GM21515 (cell line): ENCODE measurements at regions not wholly inside any gene's neighbourhood (a gene's known extent, or its start where the extent isn't known, plus 50 kb on each side); places are given as distances from the start of the nearest gene placed in this dataset.
"Not testable (repeated sequence)": the region's sequence is repeated elsewhere in the genome, so short reads cannot be mapped to it uniquely, and the experiment has no call there.

Experiments used
- ATAC-seq: cut with Tn5 transposase; IDR thresholded peaks from one replicate; pipeline ENCODE4 v1.9.1; 2021; ENCODE audit not compliant: unreplicated experiment

GRCh38 chr7:126005064-126005463, 1075.4 kb upstream of the POT1 start:
- no peak for ATAC-seq

- ATAC-seq: no peak
These were observed 1071.7 kb upstream of the POT1 start for GRCh38 chr7:126001349-126001748.

GRCh38 chr7:125984795-125985194, 1055.2 kb upstream of the POT1 start:
- ATAC-seq: no peak

GRCh38 chr7:125971656-125972055, 1042.0 kb upstream of the POT1 start:
- no peak for ATAC-seq

GRCh38 chr7:125966278-125967048, 1036.8 kb upstream of the POT1 start:
- no peak for ATAC-seq

- ATAC-seq: no peak
These were observed 1005.3 kb upstream of the POT1 start for GRCh38 chr7:125934955-125935354.

- no peak for ATAC-seq
These were observed 1004.9 kb upstream of the POT1 start for GRCh38 chr7:125934539-125934938.

GRCh38 chr7:125930848-125931247, 1001.2 kb upstream of the POT1 start:
- ATAC-seq: no peak

- no peak for ATAC-seq
These were observed 997.9 kb upstream of the POT1 start for GRCh38 chr7:125927556-125927955.

GRCh38 chr7:125926621-125927020, 997.0 kb upstream of the POT1 start:
- no peak for ATAC-seq

- ATAC-seq: no peak
These were observed 994.4 kb upstream of the POT1 start for GRCh38 chr7:125924037-125924436.

- ATAC-seq: not testable (repeated sequence)
These were observed 985.8 kb upstream of the POT1 start for GRCh38 chr7:125915381-125915948.

- ATAC-seq: no peak
These were observed 979.1 kb upstream of the POT1 start for GRCh38 chr7:125908711-125909110.

GRCh38 chr7:125899577-125899976, 970.0 kb upstream of the POT1 start:
- no peak for ATAC-seq

- no peak for ATAC-seq
These were observed 962.8 kb upstream of the POT1 start for GRCh38 chr7:125892434-125892833.

- no peak for ATAC-seq
These were observed 949.4 kb upstream of the POT1 start for GRCh38 chr7:125878988-125879387.

GRCh38 chr7:125878235-125878956, 948.8 kb upstream of the POT1 start:
- no peak for ATAC-seq

GRCh38 chr7:125877246-125877645, 947.6 kb upstream of the POT1 start:
- ATAC-seq: no peak

GRCh38 chr7:125876431-125876830, 946.8 kb upstream of the POT1 start:
- no peak for ATAC-seq

- no peak for ATAC-seq
These were observed 941.8 kb upstream of the POT1 start for GRCh38 chr7:125871431-125871830.

- no peak for ATAC-seq
These were observed 928.0 kb upstream of the POT1 start for GRCh38 chr7:125857606-125858005.

- ATAC-seq: no peak
These were observed 918.5 kb upstream of the POT1 start for GRCh38 chr7:125848157-125848556.
